Osteocyte (in vitro differentiated cells): ENCODE measurements at regions not wholly inside any gene's neighbourhood (a gene's known extent, or its start where the extent isn't known, plus 50 kb on each side); places are given as distances from the start of the nearest gene placed in this dataset.
"Not testable (repeated sequence)": the region's sequence is repeated elsewhere in the genome, so short reads cannot be mapped to it uniquely, and the experiment has no call there.

Experiments
- DNase-seq: peaks from one replicate; pipeline ENCODE4 v3.0.0; 2021; ENCODE audit warnings: mixed read lengths; ENCODE audit not compliant: unreplicated experiment; ENCODE audit errors: extremely low spot score
- H3K27ac Mint-ChIP-seq: one replicate; pipeline ENCODE4 v1.8.0; 2021; ENCODE audit warnings: mild to moderate bottlenecking, mixed read lengths; ENCODE audit not compliant: unreplicated experiment
- H3K27me3 Mint-ChIP-seq: one replicate; pipeline ENCODE4 v1.8.0; 2021; ENCODE audit warnings: mixed read lengths; ENCODE audit not compliant: unreplicated experiment
- H3K36me3 Mint-ChIP-seq: one replicate; pipeline ENCODE4 v1.8.0; 2021; ENCODE audit warnings: mixed read lengths; ENCODE audit not compliant: unreplicated experiment
- H3K4me1 Mint-ChIP-seq: one replicate; pipeline ENCODE4 v1.8.0; 2021; ENCODE audit warnings: mixed read lengths; ENCODE audit not compliant: unreplicated experiment
- H3K4me3 Mint-ChIP-seq: one replicate; pipeline ENCODE4 v1.8.0; 2021; ENCODE audit warnings: mild to moderate bottlenecking, moderate library complexity, mixed read lengths; ENCODE audit not compliant: unreplicated experiment
- H3K9me3 Mint-ChIP-seq: one replicate; pipeline ENCODE4 v1.8.0; 2021; ENCODE audit warnings: mixed read lengths; ENCODE audit not compliant: unreplicated experiment
- TF ChIP-seq, protein P1 (sequence below): fragments of 200-600 bp; sonication (generic); IDR thresholded peaks from 2 replicates; pipeline ENCODE4 v1.5.0; 2021; ENCODE audit warnings: antibody characterized with exemption, mild to moderate bottlenecking, moderate library complexity

DNA sequence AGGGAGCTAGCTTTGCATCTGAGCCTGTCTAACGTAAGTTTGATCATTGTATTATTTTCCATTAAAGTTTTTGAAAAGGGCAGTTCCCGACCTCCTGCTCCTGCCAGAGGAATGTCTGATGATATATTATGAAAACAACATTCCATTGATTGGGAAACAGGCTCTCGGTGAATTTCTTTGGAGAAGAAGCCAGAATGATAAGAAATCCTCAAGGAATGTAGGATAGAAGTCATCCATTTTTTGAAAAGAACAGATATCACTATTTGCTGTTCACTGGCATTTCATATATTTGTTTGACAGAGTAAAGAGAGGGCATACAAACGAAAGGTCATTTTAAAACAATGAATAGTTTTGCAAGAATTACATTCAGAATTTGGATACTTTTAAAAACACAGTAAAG, 781.0 kb upstream of the HTR2C start:
- Mint-ChIP-seq H3K27ac (no peak overlapping the region), H3K27me3 (no peaks in the 10 kb centered on the region), H3K4me3 (no peak overlapping the region), H3K9me3 (no peaks in the 10 kb centered on the region), H3K36me3 (no peaks in the 10 kb centered on the region), H3K4me1 (no peaks in the 10 kb centered on the region)
- TF ChIP-seq, protein P1, sequence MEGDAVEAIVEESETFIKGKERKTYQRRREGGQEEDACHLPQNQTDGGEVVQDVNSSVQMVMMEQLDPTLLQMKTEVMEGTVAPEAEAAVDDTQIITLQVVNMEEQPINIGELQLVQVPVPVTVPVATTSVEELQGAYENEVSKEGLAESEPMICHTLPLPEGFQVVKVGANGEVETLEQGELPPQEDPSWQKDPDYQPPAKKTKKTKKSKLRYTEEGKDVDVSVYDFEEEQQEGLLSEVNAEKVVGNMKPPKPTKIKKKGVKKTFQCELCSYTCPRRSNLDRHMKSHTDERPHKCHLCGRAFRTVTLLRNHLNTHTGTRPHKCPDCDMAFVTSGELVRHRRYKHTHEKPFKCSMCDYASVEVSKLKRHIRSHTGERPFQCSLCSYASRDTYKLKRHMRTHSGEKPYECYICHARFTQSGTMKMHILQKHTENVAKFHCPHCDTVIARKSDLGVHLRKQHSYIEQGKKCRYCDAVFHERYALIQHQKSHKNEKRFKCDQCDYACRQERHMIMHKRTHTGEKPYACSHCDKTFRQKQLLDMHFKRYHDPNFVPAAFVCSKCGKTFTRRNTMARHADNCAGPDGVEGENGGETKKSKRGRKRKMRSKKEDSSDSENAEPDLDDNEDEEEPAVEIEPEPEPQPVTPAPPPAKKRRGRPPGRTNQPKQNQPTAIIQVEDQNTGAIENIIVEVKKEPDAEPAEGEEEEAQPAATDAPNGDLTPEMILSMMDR, result no peak
- DNase-seq, result no peak

DNA sequence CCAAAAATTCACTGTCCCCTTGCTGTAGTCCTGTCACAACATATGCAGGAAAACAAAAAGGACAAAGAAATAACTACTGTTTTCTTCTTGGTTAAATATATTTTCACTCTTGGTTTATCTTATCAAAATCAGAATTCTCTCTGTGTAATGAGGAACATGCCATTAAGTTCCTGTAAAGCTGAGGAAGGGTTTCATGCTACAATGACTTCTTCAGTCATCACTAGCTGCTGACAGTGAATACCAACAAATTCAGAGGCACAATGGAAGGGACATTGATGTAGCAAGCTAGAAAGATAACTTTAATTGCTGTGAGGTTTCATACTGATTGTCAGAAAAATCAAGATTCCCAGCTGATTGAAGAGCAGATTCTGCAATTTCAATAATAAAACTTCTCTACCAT, 782.9 kb upstream of the HTR2C start:
- no peak for DNase-seq
- Mint-ChIP-seq H3K4me1 (no peaks in the 10 kb centered on the region), H3K4me3 (no peak overlapping the region), H3K27me3 (no peaks in the 10 kb centered on the region), H3K36me3 (no peaks in the 10 kb centered on the region), H3K9me3 (peaks cover 3% of the 10 kb centered on the region), H3K27ac (no peak overlapping the region)
- TF ChIP-seq, protein P1, result no peak

DNA sequence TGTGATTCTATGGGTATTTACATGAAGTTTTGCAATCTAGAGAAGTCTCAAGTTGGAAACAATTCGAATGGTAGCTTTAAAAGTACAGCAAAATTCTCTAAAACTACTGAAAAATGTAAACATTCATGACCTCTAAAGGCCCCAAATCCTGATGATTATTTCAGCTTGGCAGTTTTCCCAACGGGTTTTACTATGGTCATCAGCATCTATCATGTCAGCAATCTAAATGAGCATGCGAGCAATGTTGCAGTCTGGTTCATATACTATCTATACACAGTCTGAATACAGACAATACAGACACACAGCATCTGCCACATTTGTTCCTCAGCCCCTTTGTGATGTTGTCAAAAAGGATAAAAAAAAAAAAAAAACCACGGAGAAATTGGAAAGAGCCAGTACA, 790.3 kb upstream of the HTR2C start:
- TF ChIP-seq, protein P1, result no peak
- Mint-ChIP-seq H3K9me3 (peaks cover 22% of the 10 kb centered on the region), H3K4me1 (no peaks in the 10 kb centered on the region), H3K27ac (no peak overlapping the region), H3K27me3 (no peaks in the 10 kb centered on the region), H3K4me3 (no peak overlapping the region), H3K36me3 (no peaks in the 10 kb centered on the region)
- no peak for DNase-seq

DNA sequence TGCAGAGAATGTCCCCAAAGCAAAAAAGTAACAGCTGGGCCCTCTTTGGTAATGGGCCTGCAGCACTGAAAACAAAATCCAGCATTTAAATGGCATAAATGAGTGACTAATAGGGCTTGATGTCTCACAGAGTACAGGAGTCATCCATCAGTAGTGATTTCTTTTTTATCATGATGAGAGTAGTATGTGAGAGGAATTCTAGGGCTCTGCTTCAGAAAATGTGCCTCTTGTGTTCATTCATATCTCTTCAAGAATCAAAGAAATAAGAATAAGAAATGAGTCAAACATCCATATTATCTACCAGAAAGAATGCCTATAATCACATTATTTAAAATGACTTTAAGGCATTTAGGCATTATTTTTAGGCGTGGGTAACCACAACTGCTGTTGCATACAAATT, 792.9 kb upstream of the HTR2C start:
- Mint-ChIP-seq H3K36me3 (no peaks in the 10 kb centered on the region), H3K27me3 (no peaks in the 10 kb centered on the region), H3K4me3 (no peak overlapping the region), H3K4me1 (no peaks in the 10 kb centered on the region), H3K9me3 (peaks cover 19% of the 10 kb centered on the region), H3K27ac (no peak overlapping the region)
- DNase-seq, result no peak
- TF ChIP-seq, protein P1, result no peak

DNA sequence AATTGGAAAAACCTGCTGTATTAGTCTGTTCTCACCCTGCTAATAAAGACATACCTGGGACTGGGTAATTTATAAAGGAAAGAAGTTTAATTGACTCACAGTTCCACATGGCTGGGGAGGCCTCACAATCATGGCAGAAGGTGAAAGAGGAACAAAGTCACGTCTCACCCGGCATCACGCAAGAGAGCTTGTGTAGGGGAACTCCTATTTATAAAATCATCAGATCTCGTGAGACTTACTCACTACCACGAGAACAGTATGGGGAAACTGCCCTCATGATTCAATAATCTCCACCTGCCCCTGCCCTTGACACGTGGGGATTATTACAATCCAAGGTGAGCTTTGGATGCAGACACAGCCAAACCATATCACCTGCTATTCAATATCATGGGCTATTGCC, 799.1 kb upstream of the HTR2C start:
- H3K36me3 Mint-ChIP-seq, H3K4me1 Mint-ChIP-seq, H3K27me3 Mint-ChIP-seq, H3K9me3 Mint-ChIP-seq, H3K27ac Mint-ChIP-seq, DNase-seq, H3K4me3 Mint-ChIP-seq: not testable (repeated sequence)

DNA sequence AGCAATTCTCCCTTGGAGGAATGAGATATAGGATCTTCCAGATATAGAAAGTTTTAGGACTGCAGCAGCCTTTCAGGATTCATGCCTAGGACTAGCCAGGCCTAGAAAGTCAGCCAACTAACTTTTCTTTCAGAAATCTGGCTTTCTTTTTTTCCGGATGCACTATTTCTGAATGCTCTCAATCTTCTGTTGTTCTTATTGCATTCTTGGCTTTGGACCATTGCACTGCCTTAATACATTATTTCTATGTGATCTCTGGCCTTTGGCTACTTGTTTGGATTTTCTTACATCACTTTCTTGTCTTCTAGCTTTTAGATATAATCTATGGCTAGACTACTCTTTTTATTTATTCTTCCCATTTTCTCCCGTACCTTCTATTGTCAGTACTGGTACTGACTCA, 813.1 kb upstream of the HTR2C start:
- H3K36me3 Mint-ChIP-seq, result no peaks in the 10 kb centered on the region
- H3K4me3 Mint-ChIP-seq, result no peak overlapping the region
- no peak for DNase-seq
- no peaks in the 10 kb centered on the region for H3K9me3 Mint-ChIP-seq
- H3K27me3 Mint-ChIP-seq, result no peaks in the 10 kb centered on the region
- H3K4me1 Mint-ChIP-seq, result no peaks in the 10 kb centered on the region
- TF ChIP-seq, protein P1, result no peak
- H3K27ac Mint-ChIP-seq, result no peak overlapping the region
